HG02852 (cell line): ENCODE measurements at regions not wholly inside any gene's neighbourhood (a gene's known extent, or its start where the extent isn't known, plus 50 kb on each side); places are given as distances from the start of the nearest gene placed in this dataset.

Experiments used
- ATAC-seq: cut with Tn5 transposase; IDR thresholded peaks from one replicate; pipeline ENCODE4 v1.9.1; 2021; ENCODE audit warnings: mild to moderate bottlenecking, moderate library complexity; ENCODE audit not compliant: unreplicated experiment

DNA sequence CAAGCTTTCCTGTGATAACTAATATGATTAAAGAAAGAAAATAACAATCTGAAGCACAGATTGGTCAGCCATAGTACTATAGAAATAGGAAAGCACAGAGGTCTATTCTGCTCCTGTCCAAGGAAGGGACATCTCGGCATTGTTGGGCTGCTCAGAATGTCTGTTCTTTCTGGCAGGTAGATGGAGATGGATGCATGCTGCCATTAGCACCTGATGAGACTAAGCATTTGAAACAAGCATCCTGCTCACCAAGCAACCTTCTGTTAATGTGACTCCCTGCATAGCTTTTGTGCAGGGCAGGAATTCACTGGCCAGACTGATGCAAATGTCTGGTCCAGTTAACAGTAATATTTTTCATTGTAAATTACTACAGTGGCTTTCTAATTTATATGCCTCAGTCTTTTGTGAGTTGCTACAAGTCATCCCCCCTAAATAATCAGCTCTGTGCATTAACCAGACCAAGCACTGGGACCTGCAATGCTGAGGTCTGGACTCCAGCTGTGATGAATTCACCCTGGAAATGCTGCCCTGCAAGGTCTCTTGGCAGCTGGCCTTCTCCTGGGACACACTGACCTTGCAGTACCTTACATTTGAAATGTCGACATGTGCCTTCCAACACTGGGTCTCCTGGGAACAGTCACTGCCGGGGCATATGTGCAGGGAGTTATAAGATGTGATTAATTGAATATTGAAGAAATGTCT lies 1123.7 kb downstream of the IGSF11 start:
- no peak for ATAC-seq

DNA sequence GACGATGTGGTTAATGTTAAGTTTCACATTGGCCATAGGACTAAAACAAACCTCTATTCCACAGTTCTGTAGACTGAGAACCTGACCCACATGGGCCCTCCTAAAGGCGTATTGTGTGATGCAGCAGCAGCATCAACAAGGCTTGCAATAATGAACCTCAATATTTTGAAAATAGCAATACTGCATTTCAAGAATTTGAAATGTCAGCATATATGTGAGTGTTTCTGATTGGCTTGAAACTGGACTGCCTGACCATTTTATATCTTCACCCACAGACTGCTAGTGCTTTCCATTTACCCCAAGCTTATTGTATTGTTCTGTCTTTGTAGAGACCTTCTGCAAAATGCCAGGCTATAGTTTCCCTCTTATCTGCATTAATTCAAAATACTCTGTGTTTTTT lies 1122.3 kb downstream of the IGSF11 start:
- no peak for ATAC-seq

DNA sequence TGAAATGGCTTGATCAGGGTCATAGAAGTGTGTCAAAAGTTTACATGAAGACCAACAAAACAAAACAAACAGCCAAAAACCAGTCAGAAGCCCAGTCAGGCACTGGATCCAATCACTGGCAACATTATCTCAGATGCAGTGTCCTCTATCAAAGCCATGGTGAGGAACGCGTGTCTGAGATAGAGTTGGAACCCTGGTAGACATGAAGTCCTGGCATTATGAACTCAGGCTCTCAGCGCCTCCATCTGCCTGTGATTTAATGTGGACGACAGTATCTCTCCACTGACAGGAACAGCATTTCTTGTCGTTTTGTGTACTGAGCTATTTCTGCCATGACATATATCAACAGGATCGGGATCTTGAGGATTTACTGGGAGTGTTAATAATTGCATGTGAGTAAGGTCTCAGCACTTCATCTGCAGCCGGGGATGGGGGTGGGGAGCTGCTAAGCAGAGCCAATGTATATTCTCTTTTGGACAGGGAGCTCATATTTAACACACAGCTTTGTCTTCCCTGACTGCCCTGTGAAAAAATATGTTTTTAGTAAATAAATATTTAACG lies 1120.0 kb downstream of the IGSF11 start:
- ATAC-seq, result no peak

DNA sequence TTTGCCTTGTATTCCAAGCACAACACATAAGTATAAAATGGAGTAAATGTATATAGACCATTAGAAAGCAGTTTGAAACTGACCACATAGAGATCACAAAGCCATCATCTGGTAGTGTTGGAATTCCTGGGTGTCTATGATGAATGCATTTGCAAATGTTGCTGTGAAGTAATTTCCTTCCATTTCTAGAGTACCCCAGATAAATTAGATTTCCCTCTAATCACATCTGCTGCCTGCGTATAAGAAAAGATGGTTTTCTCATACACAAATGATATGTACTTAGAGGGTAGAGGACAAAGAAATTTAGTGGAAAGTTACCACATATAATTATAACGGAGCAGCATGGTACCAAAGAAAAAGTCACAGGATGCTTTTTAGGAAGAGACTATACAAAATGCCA lies 1117.8 kb downstream of the IGSF11 start:
- ATAC-seq, result no peak

DNA sequence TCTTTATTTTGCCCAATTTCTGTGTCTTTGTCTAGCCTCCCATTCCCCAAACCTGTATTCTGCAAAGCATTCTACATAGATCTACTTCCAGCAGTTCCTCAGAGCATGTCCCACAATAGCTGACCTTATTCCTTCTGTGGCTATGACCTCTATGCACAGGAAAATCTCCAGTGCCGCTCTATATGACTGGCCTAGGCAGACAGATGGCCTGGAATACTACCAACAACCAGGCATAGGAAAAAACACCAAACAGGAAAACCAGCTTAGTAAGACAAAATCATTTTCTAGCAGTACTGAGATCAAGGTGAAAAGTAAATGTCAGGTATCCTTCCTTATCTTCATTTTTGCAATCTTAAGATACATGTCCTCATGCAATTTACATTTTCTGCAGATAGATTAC lies 1115.0 kb downstream of the IGSF11 start:
- ATAC-seq, result no peak

DNA sequence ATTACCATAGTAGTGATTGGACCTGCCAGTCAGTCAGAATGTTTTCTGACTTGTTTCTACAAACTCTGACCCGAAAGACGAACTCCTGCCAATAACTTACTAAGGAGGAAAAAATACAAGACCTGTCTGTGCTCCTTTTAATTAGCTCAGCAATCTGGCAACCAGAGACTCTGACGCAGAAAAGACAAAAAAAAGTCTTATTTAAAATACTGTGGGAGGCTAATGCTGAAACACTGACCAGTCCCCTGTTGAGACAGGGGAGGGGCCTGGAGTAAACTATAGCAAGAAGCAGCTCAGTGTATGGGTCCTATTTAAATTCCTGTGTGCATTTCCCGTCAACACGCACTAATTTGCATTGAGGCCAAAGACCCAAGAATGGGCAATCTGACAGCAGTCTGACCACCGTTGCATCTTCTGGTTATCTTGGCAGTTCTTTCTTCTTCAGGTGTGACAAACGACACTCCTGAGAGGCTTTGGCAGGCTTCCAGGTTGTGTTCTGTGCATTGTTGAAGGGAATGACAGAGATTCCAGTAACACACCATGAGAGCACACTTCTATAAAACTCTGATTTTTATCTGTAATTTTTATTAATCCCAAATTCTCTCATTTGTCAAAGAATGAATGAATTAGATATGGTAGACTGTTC lies 1114.3 kb downstream of the IGSF11 start:
- no peak for ATAC-seq

DNA sequence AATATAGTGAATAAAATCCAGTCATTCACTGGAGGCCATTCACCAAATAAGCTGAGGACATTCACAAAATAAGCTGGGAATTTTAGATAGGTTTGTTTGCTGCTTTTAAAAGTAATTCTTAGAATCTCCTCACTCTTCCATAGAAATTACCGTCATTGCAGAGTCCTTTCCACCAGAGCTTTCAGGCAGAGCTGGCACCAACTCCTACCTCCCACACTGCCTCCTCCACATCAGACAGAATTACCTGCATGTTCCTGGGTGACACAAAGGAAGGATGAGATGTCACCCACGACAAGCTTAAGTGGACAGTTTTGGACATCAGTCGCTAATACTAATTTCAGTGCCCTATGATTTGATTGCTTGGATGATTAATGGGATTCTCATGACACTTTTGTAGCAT lies 1113.2 kb downstream of the IGSF11 start:
- no peak for ATAC-seq

DNA sequence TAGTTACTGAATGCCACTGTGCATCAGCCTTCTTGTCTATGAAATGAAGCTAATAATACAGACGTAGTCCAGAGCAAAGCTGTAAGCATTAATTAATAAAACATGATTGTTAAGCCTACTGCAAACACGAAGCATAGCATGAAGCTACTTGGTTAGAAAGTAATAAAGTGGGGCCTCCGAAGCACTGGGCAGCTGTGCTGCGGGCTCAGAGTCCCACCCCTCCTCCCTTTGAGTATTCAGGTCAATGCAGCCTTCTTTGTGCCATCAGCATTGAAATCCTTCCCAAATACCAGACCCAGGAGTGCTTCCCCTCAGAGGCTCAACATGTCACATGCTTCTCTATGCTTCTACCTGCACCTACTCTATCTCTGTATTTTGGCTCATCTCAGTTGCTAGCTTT lies 1112.6 kb downstream of the IGSF11 start:
- ATAC-seq, result no peak

DNA sequence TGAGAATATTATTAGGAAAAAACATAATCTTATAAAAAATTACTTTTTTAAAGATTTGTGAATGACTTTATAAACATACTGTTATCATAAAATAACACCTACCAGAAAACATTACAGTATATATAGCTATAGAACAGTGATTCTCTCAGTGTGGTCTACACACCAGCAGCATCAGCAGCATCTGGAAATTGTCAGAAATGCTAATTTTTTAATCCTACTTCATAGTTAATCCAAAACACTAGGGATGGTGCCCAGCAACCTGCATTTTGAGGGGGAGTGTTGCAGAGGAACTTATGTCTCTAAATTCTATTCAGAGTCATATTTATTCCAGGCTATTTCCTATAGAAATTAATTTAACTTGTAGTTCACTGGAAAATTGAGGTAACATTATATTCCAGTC lies 1107.8 kb downstream of the IGSF11 start:
- ATAC-seq, result no peak

DNA sequence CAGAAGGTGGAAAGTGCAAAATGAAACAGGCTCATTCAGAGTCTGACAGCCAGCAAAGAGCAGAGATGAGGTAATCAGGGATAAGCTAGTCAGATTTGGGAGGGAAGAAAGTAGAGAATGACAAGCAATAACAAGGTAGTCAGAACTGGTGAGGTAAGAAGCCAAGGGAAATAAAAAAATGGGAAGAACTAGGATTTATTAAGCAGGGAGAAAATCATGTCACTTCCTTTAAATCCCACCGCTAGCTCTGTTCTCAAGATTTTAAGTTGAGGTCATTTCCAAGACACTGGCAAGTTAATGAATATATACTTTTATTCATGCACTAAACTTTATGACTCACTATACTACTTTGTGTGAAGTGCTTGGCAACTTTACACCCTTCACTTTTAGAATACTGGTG lies 1106.8 kb downstream of the IGSF11 start:
- ATAC-seq, result no peak

DNA sequence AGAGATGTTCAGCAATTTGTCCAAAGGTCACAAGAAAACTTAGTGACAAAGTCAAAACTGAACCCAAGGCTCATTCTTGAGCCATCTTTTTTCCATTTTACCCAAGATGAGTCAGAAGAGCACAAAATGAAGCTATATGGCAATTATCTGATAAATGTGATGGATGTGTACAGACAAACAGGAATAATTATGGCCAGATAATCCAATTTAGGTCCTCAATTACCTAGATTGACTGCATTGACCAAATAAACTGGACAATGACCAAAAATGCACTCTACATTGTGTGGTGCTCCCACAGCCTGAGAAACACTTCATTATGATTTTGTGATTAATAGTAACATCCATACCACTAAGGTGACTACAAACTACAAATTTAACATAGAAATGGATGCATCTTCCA lies 1105.8 kb downstream of the IGSF11 start:
- ATAC-seq, result no peak

DNA sequence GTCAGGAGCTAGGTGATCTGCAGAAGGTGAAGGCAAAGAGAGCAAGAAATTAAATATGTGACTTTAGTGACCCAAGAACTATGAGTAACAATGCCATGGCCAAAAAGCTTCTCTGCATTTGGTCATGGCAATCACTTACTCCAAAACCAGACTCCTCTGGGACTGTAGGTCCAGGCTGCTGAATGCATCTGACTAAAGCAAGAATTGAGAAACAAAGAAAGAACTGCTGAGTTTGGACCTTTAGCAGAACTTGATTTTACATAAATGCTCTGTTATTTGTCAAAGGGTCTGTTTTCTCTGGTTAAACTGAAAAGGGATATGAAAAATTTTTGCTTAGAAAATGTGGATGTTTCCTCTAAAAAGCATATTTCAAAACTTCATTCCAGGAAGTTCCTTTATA lies 1102.2 kb downstream of the IGSF11 start:
- ATAC-seq, result no peak

DNA sequence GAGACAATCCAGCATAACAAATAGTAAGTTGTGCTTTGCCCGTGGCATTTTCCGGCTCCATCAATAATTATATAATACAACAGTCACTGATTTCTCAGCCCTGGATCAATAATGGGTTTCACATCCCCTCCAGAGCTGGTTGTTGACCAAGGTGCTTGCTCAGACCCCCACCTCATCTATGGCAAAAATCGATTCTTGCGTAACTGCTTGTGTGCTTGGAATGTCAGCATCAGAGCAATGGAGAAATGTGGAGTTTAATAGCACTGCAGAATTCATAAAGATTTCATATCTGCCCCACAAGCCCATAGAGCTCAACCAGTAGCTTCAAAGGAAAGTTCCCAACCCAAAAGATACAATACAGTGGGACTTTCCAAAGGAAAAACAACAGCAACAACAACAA lies 1098.5 kb downstream of the IGSF11 start:
- ATAC-seq, result no peak

DNA sequence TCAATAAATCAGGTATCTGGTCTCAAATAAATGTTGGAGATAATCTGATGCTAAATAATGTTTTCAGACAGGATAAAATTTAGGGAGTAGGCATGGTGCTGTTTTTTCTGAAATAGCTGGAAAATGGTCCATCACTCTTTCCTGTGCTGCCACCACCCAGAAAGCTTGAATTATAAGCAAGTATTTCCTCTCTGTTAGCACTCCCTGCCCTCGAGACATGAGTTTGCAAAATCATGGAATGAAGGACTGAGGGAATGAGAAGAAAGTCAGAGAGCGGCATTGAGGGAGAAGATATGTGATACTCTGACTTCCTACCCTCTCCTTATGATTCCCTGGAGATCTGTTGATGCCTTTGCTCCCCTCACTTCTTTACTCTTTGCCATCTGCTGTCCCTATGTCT lies 1095.7 kb downstream of the IGSF11 start:
- no peak for ATAC-seq

DNA sequence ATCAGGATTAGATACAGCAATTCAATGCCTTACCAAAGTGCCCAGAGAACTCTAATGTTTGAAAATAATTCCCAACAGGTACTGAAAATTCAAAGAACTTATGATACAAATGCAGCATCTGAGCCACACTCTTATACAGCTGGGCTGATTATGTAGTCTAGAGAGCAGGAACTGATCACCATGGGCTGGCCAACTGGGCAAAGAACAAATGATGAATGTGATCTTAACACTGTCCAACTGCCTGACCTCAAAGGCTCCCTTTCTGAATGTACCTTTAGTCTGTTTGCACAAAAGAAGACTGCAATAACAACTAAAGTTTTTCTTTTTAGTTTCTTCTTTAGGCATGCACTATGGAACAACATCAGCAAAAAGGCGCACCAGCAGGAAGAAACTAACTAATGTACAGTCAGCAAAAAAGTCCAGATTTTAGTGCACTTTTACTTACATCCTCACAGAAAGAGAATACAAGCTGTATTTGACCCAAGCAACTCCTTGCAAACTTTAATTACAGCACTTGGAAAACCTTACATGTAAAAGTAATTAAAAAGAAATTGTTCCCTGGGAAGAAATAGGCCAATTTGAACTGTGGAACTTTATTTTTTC lies 1095.1 kb downstream of the IGSF11 start:
- ATAC-seq, result no peak

DNA sequence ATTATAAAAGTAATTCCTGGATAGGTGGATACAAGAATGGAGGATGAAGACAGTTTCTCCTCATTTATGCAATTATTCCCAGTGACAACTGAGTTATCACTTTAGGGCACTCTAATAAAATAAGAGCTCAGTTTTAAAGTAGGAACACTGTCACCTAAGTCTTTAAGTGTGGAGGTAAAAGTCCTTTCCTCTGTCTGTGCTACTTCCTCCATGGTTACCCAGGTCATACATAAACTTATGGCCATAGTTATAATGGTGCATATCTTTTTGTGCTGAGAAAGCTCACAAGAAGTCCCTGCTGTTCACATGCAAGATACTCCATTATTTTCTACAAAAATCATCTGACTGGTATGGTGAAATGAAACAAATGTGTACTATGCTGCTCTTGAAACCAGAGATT lies 1093.6 kb downstream of the IGSF11 start:
- no peak for ATAC-seq

DNA sequence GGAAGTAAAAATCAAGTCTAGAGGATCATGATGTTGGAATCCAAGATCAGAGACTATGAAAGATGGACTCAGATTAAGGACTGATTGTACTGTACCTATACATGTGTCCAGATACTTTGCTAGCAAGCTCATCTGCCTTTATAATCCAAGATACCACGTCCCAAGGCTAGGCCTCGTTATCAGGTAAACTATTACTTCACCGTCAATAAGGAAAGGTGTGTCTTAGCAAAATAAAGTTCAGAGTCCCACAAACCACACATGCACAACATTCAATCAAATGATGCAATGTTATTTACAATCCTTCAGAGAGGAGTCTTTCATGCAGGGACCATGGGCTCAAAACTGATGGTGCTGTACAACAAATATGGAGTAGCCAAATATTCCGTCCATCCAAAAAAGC lies 1092.9 kb downstream of the IGSF11 start:
- ATAC-seq, result no peak

DNA sequence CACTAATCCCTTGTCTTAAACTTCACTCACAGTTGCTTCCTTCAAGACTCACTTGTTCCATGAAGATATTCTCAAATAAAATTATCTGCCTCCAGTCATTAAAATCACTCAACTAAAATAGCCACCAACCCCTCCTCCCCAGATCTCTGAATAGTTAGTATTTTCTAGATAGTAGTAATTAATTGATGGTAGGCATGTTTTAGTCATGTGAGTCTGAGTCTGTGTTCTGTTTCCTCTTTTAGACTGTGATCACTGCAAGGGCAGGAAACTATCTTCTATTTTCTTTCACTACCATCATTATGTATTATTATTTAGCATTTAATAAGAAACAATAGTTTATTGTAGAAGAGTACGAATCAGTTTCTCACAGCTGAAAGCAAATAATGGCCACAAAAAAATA lies 1080.5 kb downstream of the IGSF11 start:
- no peak for ATAC-seq

DNA sequence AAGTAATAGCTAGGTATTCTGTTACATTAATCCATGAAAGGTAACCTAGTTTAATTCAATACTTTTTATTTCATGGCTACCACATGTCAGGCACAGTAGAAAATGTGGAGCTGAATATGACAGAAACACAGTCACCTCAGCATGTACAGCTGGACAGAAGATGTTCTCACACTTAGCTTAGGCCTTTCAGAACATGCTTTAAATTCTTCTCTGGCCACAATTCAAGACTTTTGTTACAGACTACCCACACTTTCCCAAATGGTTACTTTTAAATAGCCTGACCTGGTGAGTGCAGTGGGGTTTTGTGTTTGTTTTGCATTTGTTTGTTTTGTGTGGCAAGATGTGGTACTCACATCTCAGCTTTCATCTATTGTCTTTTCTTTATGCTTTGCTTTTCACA lies 1079.5 kb downstream of the IGSF11 start:
- no peak for ATAC-seq

DNA sequence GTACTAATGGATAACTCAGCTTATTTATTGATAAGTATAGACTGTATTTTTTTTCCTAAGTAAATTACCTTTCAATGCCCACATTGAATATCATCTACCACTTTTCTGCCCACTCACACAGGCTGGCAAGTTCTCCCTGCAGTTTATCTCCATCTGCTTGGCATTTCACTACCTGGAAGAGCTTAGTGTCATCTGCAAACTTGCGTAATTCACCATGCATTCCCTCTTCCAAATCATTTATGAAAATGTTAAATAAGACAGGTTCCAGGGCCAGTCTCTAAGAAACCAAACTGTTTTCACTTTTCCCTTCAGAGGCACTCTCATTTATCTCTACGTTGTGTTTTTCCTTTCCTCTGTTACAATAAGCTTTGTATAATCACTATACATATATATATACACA lies 1076.6 kb downstream of the IGSF11 start:
- no peak for ATAC-seq

DNA sequence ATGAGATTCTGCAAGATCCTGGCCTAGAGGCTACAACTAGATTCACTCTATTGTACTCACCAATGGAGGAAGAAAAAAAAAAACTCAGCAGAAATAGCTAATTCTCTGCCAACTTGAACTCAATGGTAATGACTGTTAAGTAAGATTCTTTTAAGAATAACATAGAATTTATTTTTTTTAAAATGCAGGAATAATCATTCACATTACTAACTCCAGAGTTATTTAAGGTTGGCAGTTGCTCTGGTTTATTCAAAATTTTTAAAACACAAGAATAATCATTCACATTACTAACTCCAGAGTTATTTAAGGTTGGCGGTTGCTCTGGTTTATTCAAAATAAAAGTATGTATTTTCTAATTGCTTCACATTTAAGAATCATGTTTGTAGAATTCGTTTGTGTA lies 1071.9 kb downstream of the IGSF11 start:
- ATAC-seq, result no peak

DNA sequence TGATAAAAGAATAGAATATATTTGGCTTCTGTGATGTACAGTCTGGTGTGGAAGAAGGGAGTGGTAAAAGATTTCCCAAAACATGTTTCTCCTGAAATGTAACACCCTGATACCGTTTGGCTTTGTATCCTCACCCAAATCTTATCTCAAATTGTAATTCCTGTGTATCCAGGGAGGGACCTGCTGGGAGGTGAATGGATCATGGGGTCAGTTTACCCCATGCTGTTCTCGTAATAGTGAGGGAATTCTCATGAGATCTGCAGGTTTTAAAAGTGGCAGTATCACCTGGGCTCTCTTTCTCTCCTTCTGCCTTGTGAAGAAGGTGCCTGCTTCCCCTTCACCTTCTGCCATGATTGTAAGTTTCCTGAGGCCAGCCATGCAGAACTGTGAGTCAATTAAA lies 1070.8 kb downstream of the IGSF11 start:
- no peak for ATAC-seq
